ENCODE measurements at regions not wholly inside any gene's neighbourhood (a gene's known extent, or its start where the extent isn't known, plus 50 kb on each side); places are given as distances from the start of the nearest gene placed in this dataset.

DNA sequence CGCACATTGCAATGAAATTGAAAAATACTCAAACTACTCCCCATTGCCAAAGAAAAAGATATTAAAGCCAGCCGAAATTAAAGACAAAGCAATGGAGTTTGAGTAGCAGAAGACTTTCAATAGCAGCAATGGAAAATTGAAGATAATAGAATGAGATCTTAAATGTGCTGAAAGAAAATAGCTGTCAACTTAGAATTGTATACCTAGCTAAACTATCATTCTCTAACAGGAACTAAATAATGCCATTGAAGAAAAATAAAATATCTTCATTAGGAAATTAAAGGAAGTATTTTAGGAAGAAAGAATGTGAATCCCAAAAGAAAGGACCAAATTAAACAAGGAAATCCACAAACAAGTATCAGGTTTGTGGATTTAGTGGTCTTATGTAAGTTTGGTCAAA lies 165.6 kb downstream of the USP31 start:
- TF ChIP-seq TEAD4 (IDR thresholded peaks at IDR 0.05) (no peak), ZBTB7A (IDR thresholded peaks at IDR 0.05; ENCODE audit: low read depth) (no peak), FOXM1 (IDR thresholded peaks at IDR 0.05; ENCODE audit: borderline replicate concordance, low read depth) (no peak), YY1 (IDR thresholded peaks at IDR 0.05; ENCODE audit: low read depth) (no peak), TAF1 (IDR thresholded peaks at IDR 0.05; ENCODE audit: low read depth) (no peak), NFIC (IDR thresholded peaks at IDR 0.05) (no peak), CEBPB (IDR thresholded peaks at IDR 0.05) (no peak), CREB1 (IDR thresholded peaks at IDR 0.05; ENCODE audit: low read depth) (no peak), TCF12 (IDR thresholded peaks at IDR 0.05; ENCODE audit: low read depth) (no peak), RAD21 (IDR thresholded peaks at IDR 0.05; ENCODE audit: low read depth) (no peak)
- TF ChIP-seq, protein P1, sequence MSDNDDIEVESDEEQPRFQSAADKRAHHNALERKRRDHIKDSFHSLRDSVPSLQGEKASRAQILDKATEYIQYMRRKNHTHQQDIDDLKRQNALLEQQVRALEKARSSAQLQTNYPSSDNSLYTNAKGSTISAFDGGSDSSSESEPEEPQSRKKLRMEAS (IDR thresholded peaks at IDR 0.05) = no peak
- TF ChIP-seq, protein P2, sequence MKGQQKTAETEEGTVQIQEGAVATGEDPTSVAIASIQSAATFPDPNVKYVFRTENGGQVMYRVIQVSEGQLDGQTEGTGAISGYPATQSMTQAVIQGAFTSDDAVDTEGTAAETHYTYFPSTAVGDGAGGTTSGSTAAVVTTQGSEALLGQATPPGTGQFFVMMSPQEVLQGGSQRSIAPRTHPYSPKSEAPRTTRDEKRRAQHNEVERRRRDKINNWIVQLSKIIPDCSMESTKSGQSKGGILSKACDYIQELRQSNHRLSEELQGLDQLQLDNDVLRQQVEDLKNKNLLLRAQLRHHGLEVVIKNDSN (IDR thresholded peaks at IDR 0.05) = no peak

DNA sequence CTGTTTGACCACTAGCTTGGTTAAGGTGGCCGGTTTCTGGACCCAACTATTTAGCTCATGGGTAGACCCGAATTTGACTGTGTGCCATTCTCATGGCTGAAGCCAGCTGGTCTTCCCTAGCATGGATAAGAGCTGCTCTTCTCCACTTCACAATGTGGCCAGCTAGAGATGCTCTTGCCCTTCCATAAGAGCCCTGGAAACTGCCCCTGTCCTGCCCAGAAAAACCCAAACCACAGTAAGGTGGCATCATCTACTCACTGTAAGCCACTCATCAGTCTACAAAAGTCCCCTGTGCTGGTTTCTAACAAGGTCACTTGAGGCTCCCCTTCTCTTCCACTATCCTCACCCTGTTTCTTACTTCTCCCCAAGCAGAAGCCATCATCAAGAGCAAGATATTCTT lies 165.1 kb downstream of the HS3ST2 start:
- TF ChIP-seq, protein P1 (IDR thresholded peaks at IDR 0.05) = no peak
- TF ChIP-seq TAF1 (IDR thresholded peaks at IDR 0.05; ENCODE audit: low read depth) (no peak), YY1 (IDR thresholded peaks at IDR 0.05; ENCODE audit: low read depth) (no peak), ZBTB7A (IDR thresholded peaks at IDR 0.05; ENCODE audit: low read depth) (no peak), NFIC (IDR thresholded peaks at IDR 0.05) (no peak), CEBPB (IDR thresholded peaks at IDR 0.05) (no peak), EGR1 (IDR thresholded peaks at IDR 0.05) (no peak), CREB1 (IDR thresholded peaks at IDR 0.05; ENCODE audit: low read depth) (no peak), EP300 (IDR thresholded peaks at IDR 0.05; ENCODE audit: borderline replicate concordance) (no peak), TEAD4 (IDR thresholded peaks at IDR 0.05) (no peak)
- TF ChIP-seq, protein P2 (IDR thresholded peaks at IDR 0.05) = no peak

DNA sequence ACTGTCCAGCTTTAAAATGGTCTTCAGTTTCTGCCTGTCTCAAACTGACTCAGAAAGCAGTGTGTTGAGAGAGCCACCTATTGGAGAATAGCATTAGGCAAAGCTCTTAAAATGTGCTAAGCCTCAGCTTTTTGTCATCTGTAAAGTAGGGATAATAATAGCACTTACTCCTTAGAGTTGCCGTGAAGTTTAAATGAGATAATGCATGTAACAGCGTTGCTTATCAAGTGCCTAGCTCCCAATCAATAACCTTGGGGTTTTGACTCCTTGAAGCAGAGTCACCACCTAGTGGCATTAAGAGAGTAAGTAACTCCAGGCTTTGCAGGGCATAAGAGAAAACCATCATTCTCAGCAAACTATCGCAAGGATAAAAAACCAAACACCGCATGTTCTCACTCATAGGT lies 163.3 kb downstream of the HS3ST2 start:
- TF ChIP-seq NFIC (IDR thresholded peaks at IDR 0.05) (no peak), RAD21 (IDR thresholded peaks at IDR 0.05; ENCODE audit: low read depth) (no peak; the same call in 1 of the 2 replicates), CREB1 (IDR thresholded peaks at IDR 0.05; ENCODE audit: low read depth) (no peak), CEBPB (IDR thresholded peaks at IDR 0.05) (no peak), FOXM1 (IDR thresholded peaks at IDR 0.05; ENCODE audit: borderline replicate concordance, low read depth) (no peak), EGR1 (IDR thresholded peaks at IDR 0.05) (no peak), TCF12 (IDR thresholded peaks at IDR 0.05; ENCODE audit: low read depth) (no peak), YY1 (IDR thresholded peaks at IDR 0.05; ENCODE audit: low read depth) (no peak), EP300 (IDR thresholded peaks at IDR 0.05; ENCODE audit: borderline replicate concordance) (no peak)
- TF ChIP-seq, protein P2 (IDR thresholded peaks at IDR 0.05) = no peak
- TF ChIP-seq, protein P1 (IDR thresholded peaks at IDR 0.05) = no peak
- TF ChIP-seq, protein P3, sequence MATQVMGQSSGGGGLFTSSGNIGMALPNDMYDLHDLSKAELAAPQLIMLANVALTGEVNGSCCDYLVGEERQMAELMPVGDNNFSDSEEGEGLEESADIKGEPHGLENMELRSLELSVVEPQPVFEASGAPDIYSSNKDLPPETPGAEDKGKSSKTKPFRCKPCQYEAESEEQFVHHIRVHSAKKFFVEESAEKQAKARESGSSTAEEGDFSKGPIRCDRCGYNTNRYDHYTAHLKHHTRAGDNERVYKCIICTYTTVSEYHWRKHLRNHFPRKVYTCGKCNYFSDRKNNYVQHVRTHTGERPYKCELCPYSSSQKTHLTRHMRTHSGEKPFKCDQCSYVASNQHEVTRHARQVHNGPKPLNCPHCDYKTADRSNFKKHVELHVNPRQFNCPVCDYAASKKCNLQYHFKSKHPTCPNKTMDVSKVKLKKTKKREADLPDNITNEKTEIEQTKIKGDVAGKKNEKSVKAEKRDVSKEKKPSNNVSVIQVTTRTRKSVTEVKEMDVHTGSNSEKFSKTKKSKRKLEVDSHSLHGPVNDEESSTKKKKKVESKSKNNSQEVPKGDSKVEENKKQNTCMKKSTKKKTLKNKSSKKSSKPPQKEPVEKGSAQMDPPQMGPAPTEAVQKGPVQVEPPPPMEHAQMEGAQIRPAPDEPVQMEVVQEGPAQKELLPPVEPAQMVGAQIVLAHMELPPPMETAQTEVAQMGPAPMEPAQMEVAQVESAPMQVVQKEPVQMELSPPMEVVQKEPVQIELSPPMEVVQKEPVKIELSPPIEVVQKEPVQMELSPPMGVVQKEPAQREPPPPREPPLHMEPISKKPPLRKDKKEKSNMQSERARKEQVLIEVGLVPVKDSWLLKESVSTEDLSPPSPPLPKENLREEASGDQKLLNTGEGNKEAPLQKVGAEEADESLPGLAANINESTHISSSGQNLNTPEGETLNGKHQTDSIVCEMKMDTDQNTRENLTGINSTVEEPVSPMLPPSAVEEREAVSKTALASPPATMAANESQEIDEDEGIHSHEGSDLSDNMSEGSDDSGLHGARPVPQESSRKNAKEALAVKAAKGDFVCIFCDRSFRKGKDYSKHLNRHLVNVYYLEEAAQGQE (IDR thresholded peaks at IDR 0.05; ENCODE audit: low read depth) = no peak

DNA sequence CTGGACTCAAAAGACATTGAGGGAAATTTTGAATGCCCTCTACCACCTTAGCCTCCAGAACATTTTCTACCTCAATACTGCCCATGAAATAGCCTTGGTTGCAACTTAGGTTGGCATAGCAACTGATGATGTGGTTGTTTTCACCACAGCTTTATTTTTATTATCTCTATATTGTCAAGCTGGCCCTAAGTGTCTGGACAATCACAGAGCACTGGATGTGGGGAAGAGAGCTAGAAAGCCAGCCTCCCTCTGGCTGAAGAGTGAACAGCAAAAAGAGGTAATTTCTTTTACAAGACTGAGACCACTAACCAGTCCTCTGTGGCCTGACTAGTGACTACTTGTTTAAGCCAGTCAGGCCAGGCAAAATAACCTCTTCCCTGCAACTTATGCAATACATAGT lies 159.6 kb downstream of the HS3ST2 start:
- no peak for TF ChIP-seq TCF12 (IDR thresholded peaks at IDR 0.05; ENCODE audit: low read depth)
- no peak for TF ChIP-seq TEAD4 (IDR thresholded peaks at IDR 0.05)
- TF ChIP-seq EGR1 (IDR thresholded peaks at IDR 0.05) = no peak
- TF ChIP-seq NFIC (IDR thresholded peaks at IDR 0.05) = no peak
- TF ChIP-seq ZBTB7A (IDR thresholded peaks at IDR 0.05; ENCODE audit: low read depth) = no peak
- TF ChIP-seq TAF1 (IDR thresholded peaks at IDR 0.05; ENCODE audit: low read depth) = no peak
- TF ChIP-seq CREB1 (IDR thresholded peaks at IDR 0.05; ENCODE audit: low read depth) = no peak

DNA sequence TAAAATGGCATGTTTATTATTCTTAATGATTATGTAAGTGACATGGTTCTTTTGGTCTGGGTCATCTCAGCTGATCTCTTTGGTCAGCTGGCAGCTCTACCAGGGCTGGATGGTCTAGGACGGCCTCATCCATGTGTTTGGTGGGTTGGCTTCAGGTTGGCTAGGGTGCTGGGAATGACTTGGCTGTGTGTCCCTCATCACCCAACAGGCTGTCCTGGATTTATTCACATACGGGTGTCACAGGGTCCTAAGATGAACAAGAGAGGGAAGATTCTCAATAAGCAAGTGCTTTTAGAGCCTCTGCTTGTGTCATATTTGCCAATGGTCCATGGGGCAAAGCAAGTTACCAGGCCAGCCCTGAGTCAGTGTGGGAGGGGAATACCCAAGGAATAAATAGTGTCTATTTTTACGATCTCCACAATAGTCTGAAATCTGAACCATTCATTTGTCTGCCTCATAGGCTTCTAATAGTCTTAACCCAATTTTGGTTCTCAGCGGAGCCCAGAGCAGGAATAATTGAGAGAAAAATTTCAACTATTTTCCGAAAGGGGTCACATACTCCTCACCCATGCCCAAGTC lies 157.5 kb downstream of the HS3ST2 start:
- TF ChIP-seq FOXM1 (IDR thresholded peaks at IDR 0.05; ENCODE audit: borderline replicate concordance, low read depth) (no peak), TCF12 (IDR thresholded peaks at IDR 0.05; ENCODE audit: low read depth) (no peak), TEAD4 (IDR thresholded peaks at IDR 0.05) (no peak), ZBTB7A (IDR thresholded peaks at IDR 0.05; ENCODE audit: low read depth) (no peak), CREB1 (IDR thresholded peaks at IDR 0.05; ENCODE audit: low read depth) (no peak), EP300 (IDR thresholded peaks at IDR 0.05; ENCODE audit: borderline replicate concordance) (no peak), YY1 (IDR thresholded peaks at IDR 0.05; ENCODE audit: low read depth) (no peak), CEBPB (IDR thresholded peaks at IDR 0.05) (no peak), NFIC (IDR thresholded peaks at IDR 0.05) (no peak), RAD21 (IDR thresholded peaks at IDR 0.05; ENCODE audit: low read depth) (no peak), EGR1 (IDR thresholded peaks at IDR 0.05) (no peak), TAF1 (IDR thresholded peaks at IDR 0.05; ENCODE audit: low read depth) (no peak)
- TF ChIP-seq, protein P2 (IDR thresholded peaks at IDR 0.05) = no peak
- TF ChIP-seq, protein P1 (IDR thresholded peaks at IDR 0.05) = no peak
- TF ChIP-seq, protein P3 (IDR thresholded peaks at IDR 0.05; ENCODE audit: low read depth) = no peak
